Right lobe of liver (tissue), 6 donors: ENCODE measurements at regions not wholly inside any gene's neighbourhood (a gene's known extent, or its start where the extent isn't known, plus 50 kb on each side); places are given as distances from the start of the nearest gene placed in this dataset.

ENCODE experiments used
- ATAC-seq, 4 donors: fragments of 200-7000 bp; cut with Tn5 transposase; one replicate each; pipeline ENCODE4 v1.9.1; 2020; ENCODE audit warnings: mild to moderate bottlenecking in 4 of 4, moderate library complexity in 4 of 4
- DNase-seq, 3 donors: peaks; one replicate each; pipeline ENCODE4 v3.0.0-alpha.2; 2020
- H3K27ac ChIP-seq, 3 donors: fragments of 200-600 bp; one replicate each; pipeline ENCODE4 v1.8.0; 2022
- H3K27me3 ChIP-seq, 2 donors: fragments of 200-600 bp; one replicate each; pipeline ENCODE4 v1.8.0; 2022
- H3K36me3 ChIP-seq, 4 donors: fragments of 200-600 bp; sonication (generic) in 1 of 4; one replicate each; pipeline versions ENCODE4 v1.5.1 to v1.8.0; 2017 to 2022; ENCODE audit warnings: control low read depth in 1 of 4
- H3K4me1 ChIP-seq, 4 donors: fragments of 200-600 bp; sonication (generic) in 1 of 4; one replicate each; pipeline versions ENCODE4 v1.5.1 to v1.8.0; 2017 to 2022; ENCODE audit warnings: control low read depth in 1 of 4
- H3K4me3 ChIP-seq, 3 donors: fragments of 200-600 bp; one replicate each; pipeline ENCODE4 v1.8.0; 2022
- H3K9me3 ChIP-seq, 4 donors: fragments of 200-600 bp; sonication (generic) in 1 of 4; one replicate each; pipeline versions ENCODE4 v1.5.1 to v1.8.0; 2017 to 2022; ENCODE audit warnings: control low read depth in 1 of 4
- CTCF ChIP-seq, 4 donors: fragments of 200-600 bp in 3 of 4; fragments of 450-650 bp in 1 of 4; IDR thresholded peaks; one replicate each; pipeline versions ENCODE4 v1.5.1 to v1.8.0; 2016 to 2022; ENCODE audit warnings: antibody characterized with exemption in 4 of 4, mild to moderate bottlenecking in 2 of 4
- POLR2A ChIP-seq: fragments of 450-650 bp; IDR thresholded peaks from one replicate; pipeline ENCODE4 v1.6.1; 2017; ENCODE audit warnings: antibody characterized with exemption, mild to moderate bottlenecking
- WGBS: methylation state at CpG from one replicate; pipeline ENCODE4 v1.1.6; 2018; ENCODE audit warnings: low coverage, low lambda C conversion rate; ENCODE audit not compliant: insufficient coverage; ENCODE audit errors: missing lambda C conversion rate; 5-methylcytosine and 5-hydroxymethylcytosine counted together
- intact Hi-C, 2 donors: fragments of 100-400 bp; cut with DNase I; formaldehyde crosslinking; loops; one replicate each; pipeline versions ENCODE4 v1.11.2 to v1.14.1; 2022
- donor health status: DM: no; HTN: yes; CAD: no.
- donor health status: DM: no; HTN: no; CAD: no.
- donor health status: DM: no; HTN: no; CAD: no.
- donor health status: DM: no; HTN: yes; CAD: no.
- donor health status: DM: no; HTN: yes; CAD: no.

DNA sequence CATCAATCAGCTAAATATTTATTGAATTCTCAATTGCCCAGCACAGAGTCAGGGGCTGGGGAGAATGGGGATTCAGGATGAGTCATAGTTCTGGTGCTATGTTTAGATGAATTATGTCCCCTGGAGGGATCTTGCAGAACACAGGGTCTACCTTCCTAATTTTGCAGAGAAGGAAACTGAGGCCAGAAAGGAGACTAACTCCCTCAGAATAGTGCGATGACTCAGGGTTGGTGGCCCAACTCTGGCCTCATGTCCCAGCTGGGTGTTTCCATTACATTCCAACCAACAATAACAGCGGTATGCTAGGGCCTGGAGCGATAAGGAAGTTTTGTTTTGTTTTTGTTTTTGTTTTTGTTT, 270.9 kb downstream of the TLE3 start:
- ATAC-seq = no peak
- TF ChIP-seq POLR2A = no peak
- no peak for TF ChIP-seq CTCF (IDR thresholded peaks at IDR 0.05)
- no peak overlapping the region for H3K27ac ChIP-seq
- DNase-seq = no peak
- H3K4me1 ChIP-seq = no peaks in the 10 kb centered on the region
- no peaks in the 10 kb centered on the region for H3K9me3 ChIP-seq
- H3K36me3 ChIP-seq = no peaks in the 10 kb centered on the region
- 90% methylated on average over 3 of the region's 3 CpGs for WGBS
- intact Hi-C loops = no loop called here
- no peak overlapping the region for H3K4me3 ChIP-seq
- H3K27me3 ChIP-seq = no peaks in the 10 kb centered on the region

GRCh38 chr15:69827751-69828150, 270.0 kb downstream of the TLE3 start:
- Histone ChIP-seq H3K27me3 (no peaks in the 10 kb centered on the region), H3K4me1 (no peaks in the 10 kb centered on the region), H3K4me3 (no peak overlapping the region), H3K9me3 (no peaks in the 10 kb centered on the region), H3K27ac (no peak overlapping the region), H3K36me3 (no peaks in the 10 kb centered on the region)
- WGBS = no CpG with 5 or more reads among the region's 1 CpG
- ATAC-seq = no peak
- no peak for DNase-seq
- TF ChIP-seq POLR2A (no peak), CTCF (IDR thresholded peaks at IDR 0.05) (no peak)
- intact Hi-C loops = no loop called here

GRCh38 chr15:69828181-69828828, 269.4 kb downstream of the TLE3 start:
- no peak for TF ChIP-seq CTCF (IDR thresholded peaks at IDR 0.05)
- no peak for TF ChIP-seq POLR2A
- ATAC-seq (no peak), DNase-seq (no peak)
- no peaks in the 10 kb centered on the region for H3K4me1 ChIP-seq
- H3K36me3 ChIP-seq = no peaks in the 10 kb centered on the region
- H3K9me3 ChIP-seq = no peaks in the 10 kb centered on the region
- WGBS = 59% methylated on average over 4 of the region's 9 CpGs
- H3K27ac ChIP-seq = no peak overlapping the region
- intact Hi-C loops = no loop called here
- no peaks in the 10 kb centered on the region for H3K27me3 ChIP-seq
- no peak overlapping the region for H3K4me3 ChIP-seq

GRCh38 chr15:69829974-69830373, 267.7 kb downstream of the TLE3 start:
- intact Hi-C loops = no loop called here
- H3K4me1 ChIP-seq = no peaks in the 10 kb centered on the region

More at GRCh38 chr15:69829974-69830373, 267.7 kb downstream of the TLE3 start:
- no CpG with 5 or more reads among the region's 3 CpGs for WGBS
- no peak overlapping the region for H3K4me3 ChIP-seq
- H3K36me3 ChIP-seq = no peaks in the 10 kb centered on the region
- no peaks in the 10 kb centered on the region for H3K9me3 ChIP-seq
- ATAC-seq = no peak
- TF ChIP-seq CTCF (IDR thresholded peaks at IDR 0.05) (no peak), POLR2A (no peak)
- no peak for DNase-seq
- H3K27me3 ChIP-seq = no peaks in the 10 kb centered on the region
- no peak overlapping the region for H3K27ac ChIP-seq
